Activated naive CD4-positive, alpha-beta T cell treated with anti-CD3 and anti-CD28 coated beads, Interleukin-2, amount 10 ng/mL, durations not matched to agents 7 days and 5 days (primary cell): ENCODE measurements at regions not wholly inside any gene's neighbourhood (a gene's known extent, or its start where the extent isn't known, plus 50 kb on each side); places are given as distances from the start of the nearest gene placed in this dataset.

ENCODE experiments used
- CTCF ChIA-PET: fragments of 350-600 bp; sonication (Branson Sonifier 250); formaldehyde crosslinking; loops from one replicate; lab custom pipeline; 2021; ENCODE audit warnings: antibody characterized with exemption; lab: Charles Lee
- DNase-seq: peaks from one replicate; pipeline ENCODE4 v3.0.0-alpha.2; 2020
- H3K27ac Mint-ChIP-seq: one replicate; pipeline ENCODE4 v1.8.0; 2021; ENCODE audit warnings: mild to moderate bottlenecking, moderate library complexity, mixed read lengths
- H3K27me3 Mint-ChIP-seq: one replicate; pipeline ENCODE4 v1.8.0; 2021; ENCODE audit warnings: mild to moderate bottlenecking, mixed read lengths
- H3K36me3 Mint-ChIP-seq: one replicate; pipeline ENCODE4 v1.8.0; 2021; ENCODE audit warnings: mixed read lengths
- H3K4me1 Mint-ChIP-seq: one replicate; pipeline ENCODE4 v1.8.0; 2021; ENCODE audit warnings: mixed read lengths
- H3K4me3 Mint-ChIP-seq: one replicate; pipeline ENCODE4 v1.8.0; 2021; ENCODE audit warnings: mild to moderate bottlenecking, moderate library complexity, mixed read lengths
- H3K9me3 Mint-ChIP-seq: one replicate; pipeline ENCODE4 v1.8.0; 2021; ENCODE audit warnings: mixed read lengths

DNA sequence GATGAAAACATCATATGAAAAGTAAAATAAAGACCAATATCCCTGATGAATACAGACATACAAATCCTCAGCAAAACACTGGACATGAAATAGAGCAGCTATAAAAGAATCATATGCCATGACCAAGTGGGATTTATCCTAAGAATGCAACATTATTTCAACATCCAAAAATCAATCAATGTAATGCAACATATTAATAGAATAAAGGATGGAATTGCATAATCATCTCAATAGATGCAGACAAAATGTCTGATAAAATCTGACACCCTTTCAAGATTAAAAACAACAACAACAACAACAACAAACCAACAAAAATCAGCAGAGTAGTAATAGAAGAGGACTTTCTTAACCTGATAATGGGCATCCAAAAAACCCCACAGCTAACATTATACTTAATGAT is 63.8 kb upstream of the IL1R1 start:
- no peaks in the 10 kb centered on the region for H3K27me3 Mint-ChIP-seq

DNA sequence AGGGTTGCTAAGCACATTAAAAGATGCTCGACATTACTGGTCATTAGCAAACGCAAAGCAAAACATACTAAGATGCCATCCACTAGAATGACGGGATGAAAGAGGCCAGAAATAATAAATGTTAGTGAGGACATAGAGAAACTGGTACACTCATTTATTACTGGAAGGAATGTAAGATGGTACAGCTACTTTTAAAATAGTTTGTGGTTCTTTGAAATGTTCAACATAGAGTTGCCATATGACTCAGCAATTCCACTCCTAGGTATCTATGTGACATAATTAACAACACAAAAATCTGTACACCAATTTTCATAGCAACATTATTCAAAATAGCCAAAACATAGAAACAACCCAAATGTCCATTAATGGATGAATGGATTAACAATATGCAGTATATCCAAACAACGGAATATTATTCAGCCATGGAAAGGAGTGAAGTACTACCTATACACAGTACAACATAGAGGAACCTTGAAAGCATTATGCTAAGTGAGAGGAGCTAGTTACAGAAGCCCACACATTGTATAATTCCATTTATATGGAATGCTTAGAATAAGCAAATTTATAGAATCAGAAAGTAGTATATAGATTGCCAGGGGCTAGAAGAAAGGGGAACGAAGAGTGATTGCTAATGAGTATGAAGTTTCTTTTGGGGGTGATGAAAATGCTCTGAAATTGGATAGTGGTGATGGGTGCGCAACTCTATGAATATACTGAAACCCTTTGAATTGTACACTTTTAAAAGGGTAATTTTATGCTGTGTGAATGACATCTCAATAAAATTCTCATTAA is 61.9 kb upstream of the IL1R1 start:
- H3K36me3 Mint-ChIP-seq = no peaks in the 10 kb centered on the region
- no peaks in the 10 kb centered on the region for H3K9me3 Mint-ChIP-seq
- no peak overlapping the region for H3K4me3 Mint-ChIP-seq
- H3K27ac Mint-ChIP-seq = peak overlapping the region; percentile 15
- peaks cover 34% of the 10 kb centered on the region for H3K4me1 Mint-ChIP-seq
- CTCF ChIA-PET = interaction anchor here (1.0 to 1.3 kb wide), 2 partner anchors 16 to 61 kb away, joined by 4 read pairs; no protein-coding TSS in a partner anchor
- H3K27me3 Mint-ChIP-seq = no peaks in the 10 kb centered on the region
- no peak for DNase-seq

More for the DNA sequence above, 63.8 kb upstream of the IL1R1 start:
- Mint-ChIP-seq H3K36me3 (no peaks in the 10 kb centered on the region), H3K27ac (no peak overlapping the region), H3K9me3 (no peaks in the 10 kb centered on the region), H3K4me3 (no peak overlapping the region), H3K4me1 (peaks cover 33% of the 10 kb centered on the region)
- CTCF ChIA-PET = interaction anchor here (0.7 kb wide), 1 partner anchor 12 kb away, joined by 3 read pairs; no protein-coding TSS in a partner anchor
- no peak for DNase-seq

DNA sequence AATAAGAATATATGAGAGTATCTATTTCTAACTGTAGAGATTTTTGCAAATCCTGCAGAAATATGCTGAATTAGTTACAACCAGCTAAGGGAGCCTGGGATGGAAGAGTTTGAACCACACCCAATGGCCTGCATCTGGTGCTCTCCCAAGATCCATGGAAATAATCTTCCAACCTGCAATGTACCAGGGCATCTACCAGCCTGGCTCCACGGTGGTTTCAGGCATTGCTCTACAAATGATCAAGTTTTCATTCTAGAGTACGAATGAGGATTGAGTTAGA is 61.4 kb upstream of the IL1R1 start:
- Mint-ChIP-seq H3K36me3 (no peaks in the 10 kb centered on the region), H3K27ac (no peak overlapping the region), H3K4me3 (no peak overlapping the region), H3K9me3 (no peaks in the 10 kb centered on the region), H3K4me1 (peaks cover 34% of the 10 kb centered on the region), H3K27me3 (no peaks in the 10 kb centered on the region)
- no peak for DNase-seq
- CTCF ChIA-PET = interaction anchor here (0.8 to 1.0 kb wide), 2 partner anchors 61 to 75 kb away, joined by 3 to 4 read pairs; no protein-coding TSS in a partner anchor

DNA sequence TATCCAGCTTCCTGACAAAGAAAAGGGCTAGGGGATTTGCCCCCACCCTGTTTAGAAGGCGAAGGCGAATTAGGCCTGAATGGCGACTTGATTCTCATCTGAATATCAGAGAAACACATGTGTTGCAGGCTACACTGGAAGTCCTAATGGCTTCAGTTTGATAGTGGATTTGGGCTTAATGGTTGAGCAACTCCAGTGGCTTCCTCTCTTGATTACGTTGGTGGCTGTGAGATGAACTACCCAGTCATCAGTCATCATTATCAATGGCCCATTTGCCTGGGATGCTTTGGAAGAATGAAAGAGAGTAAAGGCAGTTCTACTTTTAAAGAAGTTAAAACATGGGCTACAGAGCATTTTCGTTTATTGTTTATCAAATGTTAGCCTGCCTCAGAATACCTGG is 60.9 kb upstream of the IL1R1 start:
- no peak for DNase-seq
- no peak overlapping the region for H3K4me3 Mint-ChIP-seq
- H3K27me3 Mint-ChIP-seq = no peaks in the 10 kb centered on the region
- no peaks in the 10 kb centered on the region for H3K9me3 Mint-ChIP-seq
- CTCF ChIA-PET = interaction anchor here (0.8 kb wide), 1 partner anchor 76 kb away, joined by 3 read pairs; no protein-coding TSS in a partner anchor
- no peak overlapping the region for H3K27ac Mint-ChIP-seq
- no peaks in the 10 kb centered on the region for H3K36me3 Mint-ChIP-seq
- H3K4me1 Mint-ChIP-seq = peaks cover 34% of the 10 kb centered on the region

DNA sequence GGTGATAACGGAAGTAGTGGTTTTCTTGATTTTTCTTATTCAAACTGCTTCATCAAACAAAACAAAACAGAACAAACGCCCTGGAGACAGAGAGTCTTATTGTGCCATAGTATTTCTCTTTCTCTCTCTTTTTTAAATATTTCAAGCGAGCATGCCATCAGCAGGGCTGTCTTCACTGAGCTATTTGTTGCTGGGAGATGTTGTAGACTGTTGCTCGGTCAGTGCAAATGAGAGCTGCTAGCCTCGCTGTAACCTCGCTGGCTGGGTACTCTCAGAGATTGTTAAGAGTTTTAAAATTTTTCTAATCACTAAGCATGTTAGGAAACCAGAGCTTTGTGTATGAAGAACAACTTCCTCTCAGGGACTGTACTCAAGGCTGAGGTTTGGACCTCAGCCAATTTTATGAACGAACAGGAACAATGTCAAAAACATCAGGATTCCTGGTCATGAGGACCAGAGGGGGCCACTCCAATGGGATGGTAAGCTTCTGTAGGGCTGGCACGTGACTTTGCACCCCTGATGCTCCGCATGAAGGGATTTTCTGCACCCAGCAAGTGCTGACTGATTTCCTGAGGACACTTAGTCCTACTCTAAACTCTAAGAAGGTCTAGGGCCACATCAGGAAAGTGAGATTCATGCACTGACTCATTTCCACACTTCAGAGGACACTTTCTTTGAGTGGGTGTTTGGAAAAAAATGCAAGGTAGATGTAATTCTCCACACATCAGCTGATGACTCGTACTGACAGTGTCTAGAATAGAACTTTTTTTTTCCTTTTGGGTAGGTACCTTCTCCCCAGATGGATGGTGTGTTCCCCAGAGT is 59.8 kb upstream of the IL1R1 start:
- peaks cover 34% of the 10 kb centered on the region for H3K4me1 Mint-ChIP-seq
- H3K4me3 Mint-ChIP-seq = peak overlapping the region; percentile 40
- H3K27ac Mint-ChIP-seq = peak overlapping the region; percentile 84
- CTCF ChIA-PET = interaction anchor here (0.6 to 1.9 kb wide), 8 partner anchors 63 to 427 kb away, joined by 3 to 6 read pairs (median 4); no protein-coding TSS in a partner anchor
- no peaks in the 10 kb centered on the region for H3K9me3 Mint-ChIP-seq
- H3K27me3 Mint-ChIP-seq = no peaks in the 10 kb centered on the region
- H3K36me3 Mint-ChIP-seq = no peaks in the 10 kb centered on the region
- DNase-seq = peak; percentile 43

DNA sequence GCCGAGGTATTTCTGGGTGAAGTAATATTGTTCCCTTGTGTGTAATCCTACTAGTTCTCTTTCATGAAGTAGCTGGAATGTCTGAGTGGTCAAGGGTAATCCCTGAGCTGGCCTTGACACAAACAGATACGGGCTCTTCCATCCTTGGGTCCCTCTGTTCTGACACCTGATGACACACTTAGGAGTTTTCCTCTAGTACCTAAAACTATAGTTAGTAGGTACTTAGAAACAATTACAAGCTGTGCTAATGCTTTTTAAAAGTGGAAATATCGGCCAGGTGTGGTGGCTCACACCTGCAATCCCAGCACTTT is 59.2 kb upstream of the IL1R1 start:
- Mint-ChIP-seq H3K4me1 (peaks cover 34% of the 10 kb centered on the region), H3K36me3 (no peaks in the 10 kb centered on the region), H3K27ac (peak overlapping the region; percentile 84), H3K27me3 (no peaks in the 10 kb centered on the region), H3K9me3 (no peaks in the 10 kb centered on the region), H3K4me3 (no peak overlapping the region)
- CTCF ChIA-PET = interaction anchor here (0.6 to 1.9 kb wide), 8 partner anchors 63 to 428 kb away, joined by 3 to 6 read pairs (median 4); no protein-coding TSS in a partner anchor
- no peak for DNase-seq

DNA sequence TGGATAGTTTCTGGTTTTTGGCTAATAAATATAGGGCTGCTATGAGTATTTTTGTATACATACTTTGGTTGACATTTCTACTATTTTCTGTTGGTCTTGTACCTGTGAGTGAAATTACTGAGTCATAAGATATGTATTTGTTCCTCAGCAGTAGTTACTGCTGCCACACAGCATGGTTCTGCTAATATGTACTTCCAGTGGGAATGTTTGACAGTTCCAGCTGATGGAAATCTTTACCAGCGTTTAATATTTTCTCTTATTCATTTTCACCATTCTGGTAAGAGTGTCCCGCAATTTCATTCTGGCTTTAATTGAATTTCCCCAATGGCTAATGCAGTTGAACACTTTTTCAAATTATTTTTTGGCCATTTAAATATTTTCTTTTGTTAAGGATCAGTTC is 57.9 kb upstream of the IL1R1 start:
- Mint-ChIP-seq H3K4me3 (no peak overlapping the region), H3K27ac (no peak overlapping the region)
- CTCF ChIA-PET = no interaction called here

DNA sequence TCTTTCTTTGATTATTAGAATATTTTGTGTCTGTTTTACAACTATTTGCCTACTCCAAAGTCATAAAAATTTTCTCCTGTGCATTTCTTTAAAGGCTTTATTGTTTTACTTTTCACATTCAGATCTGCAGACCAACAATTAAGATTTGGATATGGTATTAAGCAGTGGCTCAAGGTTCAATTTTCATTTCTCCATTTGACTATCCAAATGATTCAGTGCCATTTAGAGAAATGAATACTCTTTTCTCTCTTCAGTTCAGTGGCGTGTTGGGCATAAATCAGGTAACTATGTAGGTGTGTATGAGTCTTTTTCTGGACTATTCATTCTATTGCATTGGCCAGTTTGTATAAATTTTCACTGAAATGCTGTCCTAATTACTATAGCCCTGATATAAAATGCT is 57.3 kb upstream of the IL1R1 start:
- Mint-ChIP-seq H3K4me3 (no peak overlapping the region), H3K4me1 (peaks cover 33% of the 10 kb centered on the region), H3K9me3 (peaks cover 6% of the 10 kb centered on the region), H3K27me3 (no peaks in the 10 kb centered on the region), H3K36me3 (peaks cover 1% of the 10 kb centered on the region), H3K27ac (no peak overlapping the region)
- DNase-seq = no peak
- CTCF ChIA-PET = interaction anchor here (0.9 to 1.7 kb wide), 2 partner anchors 79 to 358 kb away, joined by 3 to 4 read pairs; no protein-coding TSS in a partner anchor

More for the DNA sequence above, 57.9 kb upstream of the IL1R1 start:
- peaks cover 1% of the 10 kb centered on the region for H3K36me3 Mint-ChIP-seq
- no peak for DNase-seq
- peaks cover 34% of the 10 kb centered on the region for H3K4me1 Mint-ChIP-seq
- peaks cover 6% of the 10 kb centered on the region for H3K9me3 Mint-ChIP-seq
- H3K27me3 Mint-ChIP-seq = no peaks in the 10 kb centered on the region

DNA sequence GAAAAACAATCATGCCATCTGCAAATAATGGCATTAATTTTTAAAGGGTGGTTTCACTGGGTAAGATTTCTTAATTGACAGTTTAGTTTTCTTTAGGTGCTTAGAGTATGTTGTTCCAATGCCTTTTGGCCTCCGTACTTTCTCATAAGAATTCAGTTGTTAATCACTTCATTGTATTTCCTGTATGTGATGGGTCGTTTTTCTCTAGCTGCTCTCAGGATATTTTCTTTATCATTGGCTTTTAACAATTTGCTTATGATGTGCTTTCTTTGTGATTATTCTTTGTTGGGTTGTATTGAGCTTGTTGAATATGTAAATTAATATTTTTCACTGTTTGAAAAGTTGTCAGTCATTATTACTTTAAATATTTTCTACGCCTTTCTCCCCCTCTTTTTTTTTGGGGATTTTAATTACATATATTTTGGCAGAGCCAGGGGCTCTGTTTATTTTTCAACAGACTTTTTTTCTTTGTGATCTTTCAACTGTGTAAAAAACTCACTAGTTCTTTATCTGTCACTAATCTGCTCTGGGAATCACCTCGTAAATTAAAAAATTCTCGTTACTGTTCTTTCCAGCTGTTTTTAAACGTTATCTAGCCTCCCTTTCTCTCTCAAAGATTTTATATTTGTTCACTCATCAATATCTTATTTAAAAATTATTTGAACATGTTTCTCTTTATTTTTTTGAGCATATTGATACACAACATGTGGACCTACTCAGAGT is 56.2 kb upstream of the IL1R1 start:
- H3K27ac Mint-ChIP-seq = no peak overlapping the region
- H3K4me1 Mint-ChIP-seq = peaks cover 23% of the 10 kb centered on the region
- DNase-seq = no peak
- peaks cover 7% of the 10 kb centered on the region for H3K36me3 Mint-ChIP-seq
- CTCF ChIA-PET = interaction anchor here (0.9 to 1.7 kb wide), 2 partner anchors 80 to 357 kb away, joined by 3 to 4 read pairs; no protein-coding TSS in a partner anchor
- no peaks in the 10 kb centered on the region for H3K27me3 Mint-ChIP-seq
- no peak overlapping the region for H3K4me3 Mint-ChIP-seq
- peaks cover 14% of the 10 kb centered on the region for H3K9me3 Mint-ChIP-seq

DNA sequence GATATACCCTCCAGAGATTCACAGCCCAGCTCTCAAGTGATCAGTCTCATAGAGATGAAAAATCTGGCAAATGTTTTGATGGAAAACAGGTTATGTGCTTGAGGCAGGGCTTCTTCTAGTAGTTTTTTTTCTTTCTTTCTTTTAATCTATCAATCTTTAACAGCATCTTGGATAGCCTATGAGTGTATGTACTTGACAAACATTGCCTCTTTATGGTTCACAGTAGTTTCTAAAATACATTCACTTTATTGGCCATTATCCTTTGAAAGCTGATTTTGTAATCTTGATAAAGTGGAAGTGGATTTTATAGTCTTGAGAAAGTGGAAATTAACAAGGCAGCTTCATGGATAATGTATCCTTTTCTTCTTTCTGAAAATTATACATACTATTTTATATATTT is 51.4 kb upstream of the IL1R1 start:
- no peak overlapping the region for H3K4me3 Mint-ChIP-seq
- H3K27me3 Mint-ChIP-seq = no peaks in the 10 kb centered on the region
- peaks cover 7% of the 10 kb centered on the region for H3K36me3 Mint-ChIP-seq
- H3K4me1 Mint-ChIP-seq = no peaks in the 10 kb centered on the region
- CTCF ChIA-PET = no interaction called here
- DNase-seq = no peak
- no peak overlapping the region for H3K27ac Mint-ChIP-seq
- peaks cover 17% of the 10 kb centered on the region for H3K9me3 Mint-ChIP-seq

DNA sequence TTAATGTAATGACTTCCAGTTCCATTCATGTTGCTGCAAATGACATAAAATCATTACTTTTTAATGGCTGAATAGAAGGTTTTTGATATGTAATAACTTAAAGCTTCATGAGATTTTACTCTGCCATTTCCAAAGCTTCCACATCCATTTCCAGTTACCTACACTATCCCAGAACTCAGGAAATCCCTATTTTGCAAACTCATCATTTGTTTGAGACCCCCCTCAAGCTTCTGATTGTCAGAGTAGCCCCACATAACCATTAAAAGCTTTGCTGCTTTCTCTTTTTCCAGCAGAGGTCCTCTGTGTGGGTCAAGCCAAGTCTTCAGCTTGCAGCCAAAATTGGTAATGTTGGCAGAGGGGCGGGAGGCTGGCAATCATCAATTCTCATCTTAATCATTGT is 50.6 kb upstream of the IL1R1 start:
- Mint-ChIP-seq H3K36me3 (peaks cover 7% of the 10 kb centered on the region), H3K4me3 (no peak overlapping the region), H3K4me1 (no peaks in the 10 kb centered on the region), H3K9me3 (peaks cover 17% of the 10 kb centered on the region), H3K27ac (no peak overlapping the region), H3K27me3 (no peaks in the 10 kb centered on the region)
- DNase-seq = no peak
- CTCF ChIA-PET = no interaction called here

DNA sequence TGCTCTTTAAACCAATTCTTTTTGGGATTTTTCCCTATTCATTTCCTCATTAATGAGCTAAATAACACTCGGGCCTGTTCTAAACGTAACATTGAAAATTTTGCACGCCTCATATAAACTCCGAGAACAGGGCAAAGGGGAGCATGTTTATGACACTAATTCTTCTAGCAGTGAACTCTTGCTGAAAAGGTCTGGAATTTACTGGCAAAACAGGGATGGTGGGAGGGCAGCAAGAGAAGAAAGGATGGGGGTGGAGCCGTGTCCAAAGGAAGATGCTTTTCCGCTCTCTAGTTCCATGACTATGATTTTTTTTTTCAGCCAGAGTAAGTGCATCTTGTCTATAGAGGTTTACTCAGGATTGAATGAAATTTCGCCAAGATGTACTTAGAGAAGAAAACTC is 50.0 kb upstream of the IL1R1 start:
- no peak for DNase-seq
- H3K27me3 Mint-ChIP-seq = no peaks in the 10 kb centered on the region
- no peak overlapping the region for H3K27ac Mint-ChIP-seq
- H3K9me3 Mint-ChIP-seq = peaks cover 17% of the 10 kb centered on the region
- peaks cover 7% of the 10 kb centered on the region for H3K36me3 Mint-ChIP-seq
- no peaks in the 10 kb centered on the region for H3K4me1 Mint-ChIP-seq
- CTCF ChIA-PET = no interaction called here
- H3K4me3 Mint-ChIP-seq = no peak overlapping the region
